AG10803 (cell line): ENCODE measurements at regions not wholly inside any gene's neighbourhood (a gene's known extent, or its start where the extent isn't known, plus 50 kb on each side); places are given as distances from the start of the nearest gene placed in this dataset.

ENCODE experiments used
- DNase-seq: peaks from one replicate; pipeline ENCODE4 v3.0.0; 2010; ENCODE audit warnings: low read depth
- H3K4me3 ChIP-seq: 2 replicates; pipeline ENCODE4 v1.5.1; 2011; ENCODE audit warnings: mild to moderate bottlenecking, low read length, control low read depth
- CTCF ChIP-seq: conservative IDR thresholded peaks from 2 replicates; pipeline ENCODE4 v1.5.1; 2011; ENCODE audit warnings: mild to moderate bottlenecking, low read length, control low read depth, inconsistent platforms

GRCh38 chr16:73523209-73523608, 475.3 kb upstream of the ZFHX3 start:
- H3K4me3 ChIP-seq, result no peak overlapping the region

GRCh38 chr16:73521499-73521898, 473.6 kb upstream of the ZFHX3 start:
- no peak overlapping the region for H3K4me3 ChIP-seq
- DNase-seq, result no peak
- TF ChIP-seq CTCF, result no peak

More at GRCh38 chr16:73523209-73523608, 475.3 kb upstream of the ZFHX3 start:
- TF ChIP-seq CTCF, result no peak
- no peak for DNase-seq

GRCh38 chr16:73515616-73516015, 467.7 kb upstream of the ZFHX3 start:
- no peak overlapping the region for H3K4me3 ChIP-seq
- no peak for DNase-seq
- no peak for TF ChIP-seq CTCF

GRCh38 chr16:73510852-73511251, 462.9 kb upstream of the ZFHX3 start:
- no peak for TF ChIP-seq CTCF
- DNase-seq, result no peak
- H3K4me3 ChIP-seq, result no peak overlapping the region

GRCh38 chr16:73506568-73507056, 458.7 kb upstream of the ZFHX3 start:
- DNase-seq, result no peak
- TF ChIP-seq CTCF, result no peak

GRCh38 chr16:73505577-73505976, 457.6 kb upstream of the ZFHX3 start:
- no peak overlapping the region for H3K4me3 ChIP-seq
- TF ChIP-seq CTCF, result no peak
- no peak for DNase-seq

More at GRCh38 chr16:73506568-73507056, 458.7 kb upstream of the ZFHX3 start:
- H3K4me3 ChIP-seq, result no peak overlapping the region

- no peak for TF ChIP-seq CTCF
- no peak for DNase-seq
- no peak overlapping the region for H3K4me3 ChIP-seq
Measured at GRCh38 chr16:73504591-73505575, 457.0 kb upstream of the ZFHX3 start.
